IPS-15b (cell line): ENCODE measurements at regions not wholly inside any gene's neighbourhood (a gene's known extent, or its start where the extent isn't known, plus 50 kb on each side); places are given as distances from the start of the nearest gene placed in this dataset.
"Not testable (repeated sequence)": the region's sequence is repeated elsewhere in the genome, so short reads cannot be mapped to it uniquely, and the experiment has no call there.

Source experiments
- H3K27me3 ChIP-seq: one replicate; pipeline ENCODE4 v1.6.1; 2013; ENCODE audit warnings: low read length; ENCODE audit not compliant: control insufficient read depth, insufficient read depth
- H3K36me3 ChIP-seq: one replicate; pipeline ENCODE4 v1.6.1; 2013; ENCODE audit warnings: low read length; ENCODE audit not compliant: control insufficient read depth, insufficient read depth
- H3K4me1 ChIP-seq: one replicate; pipeline ENCODE4 v1.6.1; 2013; ENCODE audit warnings: mild to moderate bottlenecking, low read length; ENCODE audit not compliant: control insufficient read depth, insufficient read depth
- H3K4me3 ChIP-seq: one replicate; pipeline ENCODE4 v1.5.1; 2013; ENCODE audit warnings: low read depth, low read length
- H3K9ac ChIP-seq: one replicate; pipeline ENCODE4 v1.6.1; 2013; ENCODE audit warnings: low read depth, mild to moderate bottlenecking, low read length
- H3K9me3 ChIP-seq: one replicate; pipeline ENCODE4 v1.6.1; 2013; ENCODE audit warnings: mild to moderate bottlenecking, low read length; ENCODE audit not compliant: control insufficient read depth, insufficient read depth

- Histone ChIP-seq H3K4me1 (no peaks in the 10 kb centered on the region), H3K27me3 (no peaks in the 10 kb centered on the region), H3K9me3 (no peaks in the 10 kb centered on the region)
Observed at GRCh38 chr1:14426854-14427253, 171.6 kb upstream of the KAZN start.

GRCh38 chr1:14429577-14429976 lies 168.9 kb upstream of the KAZN start:
- Histone ChIP-seq H3K36me3 (no peaks in the 10 kb centered on the region), H3K27me3 (no peaks in the 10 kb centered on the region), H3K4me3 (no peak overlapping the region), H3K9ac (no peak overlapping the region), H3K4me1 (no peaks in the 10 kb centered on the region), H3K9me3 (no peaks in the 10 kb centered on the region)

More at GRCh38 chr1:14426854-14427253, 171.6 kb upstream of the KAZN start:
- no peak overlapping the region for H3K4me3 ChIP-seq
- H3K9ac ChIP-seq = no peak overlapping the region
- no peaks in the 10 kb centered on the region for H3K36me3 ChIP-seq

- H3K4me3 ChIP-seq, H3K27me3 ChIP-seq, H3K36me3 ChIP-seq, H3K9me3 ChIP-seq, H3K4me1 ChIP-seq, H3K9ac ChIP-seq: not testable (repeated sequence)
Observed at GRCh38 chr1:14432728-14433127, 165.8 kb upstream of the KAZN start.

DNA sequence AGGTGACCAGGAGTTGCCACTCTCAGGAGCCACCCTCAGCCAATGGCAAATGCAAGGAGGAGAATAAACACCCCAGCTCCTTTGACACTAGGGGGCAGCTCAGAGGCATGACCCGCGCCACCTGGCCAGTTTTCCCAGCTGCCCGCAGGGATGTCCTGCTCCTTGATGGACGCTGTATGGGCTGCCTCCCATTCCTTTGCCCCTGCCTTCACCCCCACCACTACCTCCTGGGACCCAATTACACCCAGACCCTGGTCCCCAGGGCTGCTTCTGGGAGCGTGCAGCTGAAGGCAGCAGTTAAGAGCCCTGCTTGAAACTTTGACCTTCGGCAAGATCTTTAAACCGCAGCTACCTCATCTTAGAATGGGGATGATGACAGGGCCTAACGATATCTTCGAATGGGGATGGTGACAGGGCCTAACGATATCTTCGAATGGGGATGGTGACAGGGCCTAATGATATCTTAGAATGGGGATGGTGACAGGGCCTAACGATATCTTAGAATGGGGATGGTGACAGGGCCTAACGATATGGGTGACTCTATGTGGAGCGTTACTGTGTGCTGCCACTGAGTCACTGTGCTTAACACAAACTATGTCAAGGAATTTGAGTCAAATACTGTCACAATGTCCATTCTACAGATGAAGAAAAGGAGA lies 163.0 kb upstream of the KAZN start:
- Histone ChIP-seq H3K36me3 (no peaks in the 10 kb centered on the region), H3K4me3 (no peak overlapping the region), H3K4me1 (no peaks in the 10 kb centered on the region), H3K27me3 (no peaks in the 10 kb centered on the region), H3K9ac (no peak overlapping the region), H3K9me3 (no peaks in the 10 kb centered on the region)

DNA sequence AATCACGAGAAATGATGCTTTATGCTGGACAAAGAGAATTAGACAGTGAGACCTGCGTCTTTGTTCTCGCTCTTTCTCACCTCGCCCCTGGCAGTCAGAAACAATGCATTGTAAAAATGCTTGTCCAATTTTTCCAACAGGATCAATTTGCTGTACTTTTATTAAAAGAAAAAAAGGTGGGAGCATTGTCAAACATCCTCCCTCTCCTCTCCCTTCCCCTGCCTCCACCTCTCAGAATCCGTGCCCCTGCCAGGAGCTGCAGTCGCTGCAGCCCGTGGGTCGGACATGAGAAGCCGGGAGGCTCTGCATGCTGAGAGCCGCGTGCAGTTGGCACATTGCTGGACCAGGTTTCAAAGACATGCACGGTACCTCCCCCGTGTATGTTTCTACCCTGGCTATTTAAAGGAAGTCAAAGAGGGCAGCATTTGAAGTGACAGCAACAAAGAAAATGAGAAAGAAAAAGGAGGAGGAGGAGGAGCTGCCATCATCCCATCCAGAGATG lies 161.0 kb upstream of the KAZN start:
- H3K36me3 ChIP-seq = no peaks in the 10 kb centered on the region
- H3K27me3 ChIP-seq = no peaks in the 10 kb centered on the region
- no peaks in the 10 kb centered on the region for H3K9me3 ChIP-seq
- no peak overlapping the region for H3K4me3 ChIP-seq
- no peaks in the 10 kb centered on the region for H3K4me1 ChIP-seq
- no peak overlapping the region for H3K9ac ChIP-seq

GRCh38 chr1:14438127-14438769 lies 160.2 kb upstream of the KAZN start:
- no peaks in the 10 kb centered on the region for H3K36me3 ChIP-seq
- no peaks in the 10 kb centered on the region for H3K4me1 ChIP-seq
- no peak overlapping the region for H3K4me3 ChIP-seq
- no peak overlapping the region for H3K9ac ChIP-seq
- no peaks in the 10 kb centered on the region for H3K9me3 ChIP-seq
- H3K27me3 ChIP-seq = no peaks in the 10 kb centered on the region

GRCh38 chr1:14439015-14439414 lies 159.5 kb upstream of the KAZN start:
- H3K4me3 ChIP-seq = no peak overlapping the region
- H3K9me3 ChIP-seq = no peaks in the 10 kb centered on the region
- H3K4me1 ChIP-seq = no peaks in the 10 kb centered on the region
- no peaks in the 10 kb centered on the region for H3K36me3 ChIP-seq
- H3K9ac ChIP-seq = no peak overlapping the region
- no peaks in the 10 kb centered on the region for H3K27me3 ChIP-seq

DNA sequence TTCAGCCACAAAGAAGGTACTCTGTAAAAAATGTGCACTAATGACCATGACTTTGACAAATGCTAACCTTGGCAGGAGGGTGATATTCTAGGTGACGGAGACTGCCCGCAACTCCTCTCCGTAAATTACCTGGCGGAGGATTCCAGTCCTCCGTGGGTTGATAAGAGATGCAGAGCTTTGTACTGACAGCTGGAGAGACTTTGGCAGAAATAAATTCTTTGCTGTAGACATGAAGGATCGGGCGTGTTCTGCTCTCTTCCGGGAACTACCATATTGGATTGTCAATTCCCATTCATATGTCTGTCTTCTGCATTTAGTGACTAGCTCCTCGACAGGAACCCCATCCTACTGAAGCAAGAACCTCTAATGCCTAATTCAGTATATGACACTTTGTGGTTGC lies 158.3 kb upstream of the KAZN start:
- Histone ChIP-seq H3K9me3 (no peaks in the 10 kb centered on the region), H3K9ac (no peak overlapping the region), H3K36me3 (no peaks in the 10 kb centered on the region), H3K27me3 (no peaks in the 10 kb centered on the region), H3K4me1 (no peaks in the 10 kb centered on the region), H3K4me3 (no peak overlapping the region)

DNA sequence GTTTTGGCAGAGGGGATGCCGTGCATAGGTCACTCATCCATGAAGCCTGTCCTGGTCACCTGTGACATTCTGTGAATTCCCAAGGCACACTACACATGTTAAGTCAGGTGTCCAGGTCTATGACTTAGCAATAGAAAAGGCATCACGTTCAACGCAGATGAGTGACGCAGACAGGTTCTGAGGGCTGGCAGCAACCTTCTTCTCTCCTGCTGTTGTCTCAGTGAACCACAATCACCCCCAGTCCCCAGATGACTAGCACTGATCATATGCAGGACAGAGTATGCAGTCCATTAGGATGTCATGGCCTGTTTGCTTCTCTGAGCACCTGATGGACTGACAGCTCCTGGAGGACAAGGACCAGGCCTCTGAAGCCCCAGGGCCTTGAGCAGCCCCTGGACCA lies 157.8 kb upstream of the KAZN start:
- Histone ChIP-seq H3K9me3 (no peaks in the 10 kb centered on the region), H3K4me1 (no peaks in the 10 kb centered on the region), H3K27me3 (no peaks in the 10 kb centered on the region), H3K4me3 (no peak overlapping the region), H3K9ac (no peak overlapping the region), H3K36me3 (no peaks in the 10 kb centered on the region)

DNA sequence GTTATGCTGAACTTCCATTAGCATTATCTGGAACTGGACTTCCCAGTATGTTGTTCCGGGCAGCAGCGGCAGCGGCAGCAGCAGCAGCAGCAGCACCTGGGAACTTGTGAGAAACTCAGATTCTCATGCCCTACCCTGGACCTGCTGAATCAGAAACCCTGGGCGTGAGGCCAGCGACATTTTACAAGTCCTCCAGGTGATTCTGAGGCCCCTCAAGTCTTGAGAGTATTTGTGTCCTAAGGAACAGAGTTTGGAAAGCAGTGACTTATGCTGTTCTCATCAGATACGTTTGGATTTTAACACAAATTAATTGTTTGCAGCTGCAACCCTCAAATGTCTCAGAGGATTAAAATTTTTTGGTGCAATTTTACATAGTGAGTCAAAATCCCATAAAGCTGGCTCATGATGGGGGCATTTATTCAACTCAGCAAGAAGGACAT lies 157.2 kb upstream of the KAZN start:
- Histone ChIP-seq H3K36me3 (no peaks in the 10 kb centered on the region), H3K4me1 (no peaks in the 10 kb centered on the region), H3K9ac (no peak overlapping the region), H3K9me3 (no peaks in the 10 kb centered on the region), H3K27me3 (no peaks in the 10 kb centered on the region), H3K4me3 (no peak overlapping the region)

- H3K4me1 ChIP-seq = no peaks in the 10 kb centered on the region
- no peaks in the 10 kb centered on the region for H3K36me3 ChIP-seq
- no peaks in the 10 kb centered on the region for H3K9me3 ChIP-seq
- no peak overlapping the region for H3K9ac ChIP-seq
- H3K4me3 ChIP-seq = no peak overlapping the region
- H3K27me3 ChIP-seq = no peaks in the 10 kb centered on the region
Observed at GRCh38 chr1:14442669-14443068, 155.8 kb upstream of the KAZN start.

DNA sequence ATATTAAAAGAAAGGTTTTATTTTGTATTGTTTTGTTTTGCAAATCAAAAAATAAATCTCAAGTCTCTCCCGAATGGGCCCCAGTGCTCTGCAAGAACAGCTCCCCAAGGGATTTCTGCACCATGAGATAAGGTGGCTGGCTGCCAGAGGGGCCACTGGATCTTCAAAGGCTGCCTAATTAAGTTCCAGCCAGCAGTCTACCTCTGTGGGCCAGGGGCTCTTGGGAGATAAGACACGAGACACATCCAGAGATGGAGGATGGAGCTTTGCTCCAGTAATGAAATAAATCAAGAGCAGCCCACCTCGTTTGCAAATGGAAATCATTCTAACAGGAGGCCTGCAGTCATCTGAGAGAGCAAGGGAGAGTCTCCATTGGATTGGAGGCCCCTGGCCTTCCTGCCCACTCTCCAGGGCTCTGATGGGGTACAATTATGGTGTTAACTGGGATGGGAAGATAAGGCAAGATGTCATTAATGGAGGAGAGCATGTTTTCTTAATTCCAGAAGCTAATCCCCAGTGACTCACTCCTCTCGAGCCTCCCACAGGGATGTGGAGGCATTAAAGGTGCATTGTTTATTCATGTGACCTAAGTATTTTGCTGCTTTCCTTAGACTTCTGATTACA lies 155.2 kb upstream of the KAZN start:
- Histone ChIP-seq H3K4me3 (no peak overlapping the region), H3K36me3 (no peaks in the 10 kb centered on the region), H3K27me3 (no peaks in the 10 kb centered on the region)

More for the DNA sequence above, 155.2 kb upstream of the KAZN start:
- no peaks in the 10 kb centered on the region for H3K9me3 ChIP-seq
- H3K4me1 ChIP-seq = no peaks in the 10 kb centered on the region
- no peak overlapping the region for H3K9ac ChIP-seq
